HG03575 (cell line): ENCODE measurements at regions not wholly inside any gene's neighbourhood (a gene's known extent, or its start where the extent isn't known, plus 50 kb on each side); places are given as distances from the start of the nearest gene placed in this dataset.

Experiments used
- ATAC-seq: cut with Tn5 transposase; IDR thresholded peaks from one replicate; pipeline ENCODE4 v1.9.1; 2021; ENCODE audit not compliant: unreplicated experiment, insufficient number of reproducible peaks, low FRiP score; ENCODE audit errors: extremely low read depth

DNA sequence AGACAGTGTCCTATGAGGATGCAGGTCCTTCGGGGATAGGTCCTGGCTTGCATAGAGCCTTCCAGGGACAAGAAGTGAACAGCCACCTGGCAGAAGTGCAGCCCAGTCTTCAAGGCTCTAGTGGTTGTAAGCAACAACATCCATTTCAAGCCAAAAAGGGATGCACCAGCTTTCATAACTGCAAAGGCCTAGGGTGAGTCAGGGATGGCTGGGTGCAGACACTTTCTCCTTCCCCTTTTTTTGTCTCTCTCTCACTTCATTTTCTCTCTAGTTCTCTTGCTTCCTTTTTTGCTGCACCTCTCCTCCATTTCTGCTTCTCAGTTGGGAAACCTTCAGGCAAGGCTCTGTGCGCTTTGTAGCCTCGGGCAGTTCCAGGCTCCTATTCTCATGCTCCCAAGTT is 196.2 kb upstream of the ZNF536 start:
- ATAC-seq: no peak

DNA sequence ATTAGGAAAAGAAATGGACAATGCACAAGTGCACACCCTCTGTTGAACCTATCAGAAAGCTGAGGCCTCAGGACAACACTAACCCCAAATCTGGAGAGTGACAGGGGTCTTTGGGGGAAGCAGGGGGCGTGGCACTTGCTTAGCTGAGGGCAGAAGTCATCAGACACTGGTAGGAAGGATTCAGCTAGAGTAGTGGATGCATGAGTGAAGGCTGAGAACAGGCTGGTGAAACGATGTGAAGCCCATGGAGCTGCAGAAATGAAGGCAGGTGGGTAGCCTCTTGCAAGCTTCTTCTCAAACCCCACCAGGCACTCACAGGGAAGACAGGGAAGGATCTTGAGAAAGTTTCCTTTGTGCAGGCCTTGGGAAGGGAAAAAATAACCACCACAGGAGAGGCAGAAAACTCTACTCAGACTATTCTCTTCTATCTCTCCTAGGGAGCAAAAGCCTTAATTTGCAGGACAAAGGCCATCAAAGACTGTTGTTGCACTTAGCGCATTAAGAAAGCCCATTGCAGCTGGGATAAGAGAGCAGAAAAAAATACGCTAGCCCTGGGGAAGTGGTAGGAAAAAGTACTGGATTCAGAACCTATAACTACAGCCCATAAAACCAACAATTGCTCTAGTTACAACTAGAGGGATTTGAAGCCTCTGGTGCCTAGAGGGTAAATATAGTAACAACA is 193.3 kb upstream of the ZNF536 start:
- ATAC-seq: no peak

DNA sequence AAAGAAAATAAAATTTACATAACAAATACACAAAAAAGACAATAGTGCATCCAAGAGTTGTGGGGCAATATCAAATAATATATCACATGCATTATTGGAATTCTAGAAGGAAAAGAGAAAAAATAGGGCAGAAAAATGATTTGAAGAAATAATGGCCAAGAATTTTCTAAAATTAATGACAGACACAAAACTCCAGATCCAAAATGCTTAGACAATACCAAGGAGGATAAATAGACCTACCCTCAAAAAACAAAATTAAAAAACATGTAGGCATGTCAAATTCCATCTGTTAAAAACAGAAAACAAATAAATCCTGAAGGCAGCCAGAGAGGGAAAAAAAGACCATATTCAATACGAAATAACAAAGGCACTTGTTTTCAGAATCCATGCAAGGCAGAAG is 191.5 kb upstream of the ZNF536 start:
- ATAC-seq: no peak

DNA sequence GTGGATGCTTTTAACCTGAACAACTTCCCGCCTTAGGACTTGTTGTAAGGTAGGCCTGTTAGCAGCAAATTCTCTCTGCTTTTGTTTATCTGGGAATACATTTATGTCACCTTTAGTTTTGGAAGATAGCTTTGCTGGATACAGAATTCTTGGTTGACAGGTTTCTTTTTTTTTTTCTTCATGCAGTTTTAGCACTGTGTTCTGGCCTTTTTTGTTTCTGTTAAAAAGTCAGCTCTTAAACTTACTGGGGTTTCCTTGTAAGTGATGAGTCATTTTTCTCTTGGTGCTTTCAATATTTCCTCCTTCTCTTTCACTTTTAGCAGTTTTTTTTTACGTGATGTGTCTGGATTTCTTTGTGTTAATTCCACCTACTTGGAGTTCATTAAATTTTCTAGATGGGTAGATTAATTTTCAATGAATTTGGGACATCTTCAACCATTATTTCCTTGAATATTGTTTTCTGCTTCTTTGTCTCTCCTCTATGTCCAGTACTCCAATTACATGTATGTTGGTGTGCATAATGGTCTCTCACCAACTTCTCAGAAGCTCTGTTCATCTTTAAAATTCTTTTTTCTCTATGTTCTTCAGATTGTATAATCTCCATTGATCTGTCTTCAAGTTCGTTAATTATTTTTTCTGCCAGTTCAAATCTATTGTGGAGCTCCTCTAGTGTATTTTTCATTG is 188.2 kb upstream of the ZNF536 start:
- ATAC-seq: no peak

- ATAC-seq: no peak
These were observed 170.1 kb upstream of the ZNF536 start for GRCh38 chr19:30202060-30202600.

DNA sequence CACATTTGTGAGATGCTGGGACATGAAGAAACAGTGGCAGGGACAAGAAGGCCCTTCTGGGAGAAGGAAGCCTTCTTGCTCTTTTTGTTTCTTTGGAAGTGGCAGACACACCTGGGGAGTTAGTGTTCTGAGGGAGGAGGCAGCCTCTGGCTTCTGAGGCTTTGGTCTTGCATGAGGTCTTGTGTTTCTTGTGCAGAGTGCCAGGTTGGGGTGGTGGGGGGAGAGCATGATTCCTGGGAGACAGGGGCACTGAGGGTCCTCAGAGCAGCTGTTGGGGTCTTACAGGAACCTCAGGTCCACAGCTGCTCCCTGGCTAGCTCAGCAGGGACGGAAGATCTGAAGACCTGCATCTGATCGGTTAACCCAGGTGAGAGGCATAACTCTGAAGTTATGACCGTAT is 167.5 kb upstream of the ZNF536 start:
- no peak for ATAC-seq

GRCh38 chr19:30206187-30206586 is 166.0 kb upstream of the ZNF536 start:
- ATAC-seq: no peak

GRCh38 chr19:30207357-30207756 is 164.8 kb upstream of the ZNF536 start:
- ATAC-seq: no peak

GRCh38 chr19:30208436-30209060 is 163.6 kb upstream of the ZNF536 start:
- no peak for ATAC-seq

GRCh38 chr19:30209617-30210600 is 162.3 kb upstream of the ZNF536 start:
- no peak for ATAC-seq

- ATAC-seq: no peak
These were observed 159.6 kb upstream of the ZNF536 start for GRCh38 chr19:30212574-30212973.

- no peak for ATAC-seq
These were observed 157.5 kb upstream of the ZNF536 start for GRCh38 chr19:30214651-30215051.

DNA sequence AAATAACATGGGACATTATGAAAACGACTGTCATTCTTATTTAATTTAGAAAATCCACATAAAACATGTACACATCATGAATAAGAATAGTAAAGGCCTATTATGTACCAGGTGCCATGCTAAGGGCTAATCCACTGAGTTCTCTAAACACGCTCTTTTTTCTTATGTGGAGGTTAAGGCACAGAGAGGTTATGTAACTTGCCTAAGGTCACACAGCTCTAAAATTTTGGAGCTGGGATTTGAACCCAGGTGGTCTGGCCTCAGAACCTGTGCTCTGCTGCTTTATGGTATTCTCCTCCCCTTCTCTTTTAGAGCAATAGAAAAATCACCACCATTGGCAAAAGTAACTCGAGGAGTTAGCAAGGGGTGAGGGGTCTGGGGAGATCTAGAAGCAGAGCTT is 156.9 kb upstream of the ZNF536 start:
- ATAC-seq: no peak

DNA sequence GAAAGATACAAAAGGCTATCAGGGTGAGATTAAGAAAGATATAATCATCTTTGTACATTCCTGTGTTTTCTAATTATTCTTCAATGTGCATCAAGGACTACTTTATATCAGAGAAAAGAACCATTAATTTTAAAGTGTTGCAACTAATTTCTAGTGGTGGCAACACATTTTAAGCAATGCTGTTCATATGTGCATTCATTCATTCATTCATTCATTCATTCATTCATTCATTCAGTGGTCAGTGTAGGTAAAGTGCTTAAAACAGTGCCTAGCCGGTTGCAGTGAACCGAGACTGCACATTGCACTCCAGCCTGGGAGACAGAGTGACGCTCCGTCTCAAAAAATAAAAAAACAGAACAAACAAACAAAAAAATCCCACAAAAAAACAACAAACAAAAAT is 155.7 kb upstream of the ZNF536 start:
- ATAC-seq: no peak

- no peak for ATAC-seq
These were observed 154.7 kb upstream of the ZNF536 start for GRCh38 chr19:30217461-30217860.

DNA sequence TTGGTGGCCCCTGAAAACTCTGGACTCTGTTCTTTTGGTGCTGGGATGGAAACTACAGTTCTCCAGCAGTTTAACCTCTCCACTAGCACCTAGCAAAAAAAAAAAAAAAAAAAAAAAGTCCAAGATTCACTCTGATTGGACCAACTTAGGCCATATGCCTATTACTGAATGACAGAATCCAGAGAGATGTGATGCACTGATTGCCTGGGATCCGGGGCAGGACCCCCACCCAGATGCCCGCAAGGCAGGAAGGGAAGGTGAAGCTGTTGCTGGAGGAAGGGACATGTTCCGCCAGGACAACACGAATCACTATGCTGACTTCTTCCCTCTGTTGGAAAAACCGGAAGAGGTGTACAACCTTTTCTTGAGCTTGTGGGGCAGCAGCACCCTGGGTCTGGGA is 152.5 kb upstream of the ZNF536 start:
- no peak for ATAC-seq

DNA sequence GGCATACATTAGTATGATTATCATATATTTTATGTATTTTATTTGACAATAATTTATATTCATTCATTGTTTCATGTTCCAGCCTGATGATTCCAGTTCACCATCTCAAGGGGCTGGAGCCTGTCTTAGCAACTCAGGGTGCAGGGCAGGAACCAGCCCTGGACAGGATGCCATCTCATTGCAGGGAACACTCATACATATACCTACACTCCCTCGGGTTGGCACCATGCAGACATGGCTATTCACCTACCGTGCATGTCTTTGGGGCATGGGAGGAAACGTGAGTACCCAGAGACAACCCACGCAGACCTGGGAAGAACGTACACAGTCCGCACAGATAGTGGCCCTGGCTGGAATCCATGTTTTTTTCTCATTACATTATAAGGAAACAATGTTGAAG is 151.0 kb upstream of the ZNF536 start:
- no peak for ATAC-seq

DNA sequence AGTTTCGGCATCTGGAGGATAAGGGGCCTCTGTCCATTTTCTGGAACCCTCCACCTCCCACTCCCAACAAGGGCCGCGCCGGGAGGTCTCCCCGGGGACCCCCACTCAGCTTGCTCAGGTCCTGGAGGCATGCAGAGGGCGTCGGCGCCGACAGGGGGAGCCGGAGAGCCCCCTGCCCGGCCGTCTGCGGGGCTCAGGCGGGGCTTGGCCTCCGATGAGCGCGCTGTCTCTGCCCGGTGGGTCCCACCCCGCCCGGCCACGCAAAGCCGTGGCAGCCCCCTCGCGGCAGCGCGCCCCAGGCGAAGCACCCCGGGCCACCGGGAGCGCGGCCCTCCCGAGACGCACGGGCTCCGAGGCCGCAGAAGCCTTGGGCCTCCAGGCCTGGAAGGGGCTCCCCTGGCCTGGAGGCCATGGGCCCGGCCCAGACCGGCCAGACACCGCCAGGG is 149.7 kb upstream of the ZNF536 start:
- ATAC-seq: no peak
